SKM-1 treated with dmso at 0.1 percent for 144 hours (cell line): ENCODE measurements at regions not wholly inside any gene's neighbourhood (a gene's known extent, or its start where the extent isn't known, plus 50 kb on each side); places are given as distances from the start of the nearest gene placed in this dataset.
"Not testable (repeated sequence)": the region's sequence is repeated elsewhere in the genome, so short reads cannot be mapped to it uniquely, and the experiment has no call there.

Source experiments
- DNase-seq: peaks from one replicate; lab custom pipeline; 2025; ENCODE audit not compliant: unreplicated experiment; lab: John Stamatoyannopoulos, UW

GRCh38 chr13:88806438-88806837, 1135.3 kb downstream of the SLITRK5 start:
- no peak for DNase-seq

DNA sequence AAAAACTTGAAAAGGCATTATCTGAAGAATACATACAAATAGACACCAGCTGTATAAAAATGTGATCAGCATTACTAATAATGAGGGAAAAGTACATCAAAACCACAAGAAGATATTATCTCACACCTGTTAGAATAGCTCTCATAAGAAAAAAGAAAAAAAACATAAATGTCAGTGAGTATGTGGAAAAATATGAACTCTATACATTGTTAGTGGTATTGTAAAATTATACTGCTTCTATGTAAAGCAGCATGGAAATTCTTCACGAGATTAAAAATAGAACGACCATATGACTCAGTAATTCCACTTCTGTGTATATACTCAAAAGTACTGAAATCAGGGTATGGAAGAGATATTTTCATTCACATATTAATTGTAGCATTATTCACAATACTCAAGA, 1146.4 kb downstream of the SLITRK5 start:
- DNase-seq = no peak

GRCh38 chr13:88823114-88823513, 1151.9 kb downstream of the SLITRK5 start:
- no peak for DNase-seq

DNA sequence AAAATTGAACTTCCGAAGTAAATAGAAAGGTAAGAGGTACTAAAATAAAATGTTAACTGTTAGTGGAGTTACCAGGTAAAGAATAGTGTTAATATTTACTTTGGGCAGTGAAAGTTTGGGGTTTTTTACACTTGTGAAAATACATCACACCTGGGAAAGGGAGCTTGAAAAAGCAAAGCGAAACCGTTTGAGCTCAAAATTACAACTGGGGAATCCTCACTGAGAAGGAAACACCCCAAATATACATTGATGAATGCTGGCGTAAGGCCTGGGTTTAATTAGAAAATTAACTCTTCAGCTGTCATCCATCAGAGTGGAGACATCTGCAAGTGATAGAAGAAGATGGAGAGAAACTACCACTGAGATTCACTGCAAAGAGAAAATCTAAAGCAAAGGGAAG, 1153.0 kb downstream of the SLITRK5 start:
- DNase-seq = no peak

GRCh38 chr13:88840085-88840484, 1168.9 kb downstream of the SLITRK5 start:
- no peak for DNase-seq

DNA sequence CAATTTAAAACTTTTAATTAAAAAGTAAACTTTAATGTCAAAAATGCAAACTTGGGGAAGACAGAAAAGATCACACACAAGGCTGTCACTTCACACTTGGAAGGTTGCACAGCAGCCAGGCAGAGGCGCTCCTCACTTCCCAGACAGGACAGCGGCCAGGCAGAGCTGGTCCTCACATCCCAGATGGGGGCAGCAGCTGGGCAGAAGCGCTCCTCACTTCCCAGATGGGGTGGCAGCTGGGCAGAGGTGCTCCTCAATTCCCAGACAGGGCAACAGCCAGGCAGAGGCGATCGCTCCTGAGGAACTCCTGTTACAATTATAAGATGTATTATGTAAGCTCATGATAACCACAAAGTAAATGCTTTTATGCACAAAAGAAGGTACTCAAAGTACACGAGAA, 1181.1 kb downstream of the SLITRK5 start:
- DNase-seq = not testable (repeated sequence)

DNA sequence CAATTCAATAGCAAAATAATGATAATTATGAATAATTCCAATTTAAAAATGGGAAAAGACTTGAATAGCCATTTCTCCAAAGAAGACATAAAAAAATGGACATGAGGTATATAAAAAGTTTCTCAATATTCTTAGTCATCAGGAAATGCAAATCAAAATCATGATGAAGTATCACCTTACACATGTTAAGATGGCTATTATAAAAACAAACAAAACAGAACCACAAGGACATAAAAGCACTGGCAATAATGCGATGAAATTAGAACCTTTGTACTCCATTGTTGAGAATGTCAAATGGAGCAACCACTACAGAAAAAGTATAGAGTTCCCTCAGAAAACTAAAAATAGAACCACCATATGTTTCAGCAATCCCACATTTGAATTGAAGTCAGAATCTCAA, 1186.1 kb downstream of the SLITRK5 start:
- DNase-seq = no peak

- no peak for DNase-seq
These were observed 1191.0 kb downstream of the SLITRK5 start for GRCh38 chr13:88862095-88862620.

GRCh38 chr13:88863116-88863515, 1191.9 kb downstream of the SLITRK5 start:
- DNase-seq = no peak

DNA sequence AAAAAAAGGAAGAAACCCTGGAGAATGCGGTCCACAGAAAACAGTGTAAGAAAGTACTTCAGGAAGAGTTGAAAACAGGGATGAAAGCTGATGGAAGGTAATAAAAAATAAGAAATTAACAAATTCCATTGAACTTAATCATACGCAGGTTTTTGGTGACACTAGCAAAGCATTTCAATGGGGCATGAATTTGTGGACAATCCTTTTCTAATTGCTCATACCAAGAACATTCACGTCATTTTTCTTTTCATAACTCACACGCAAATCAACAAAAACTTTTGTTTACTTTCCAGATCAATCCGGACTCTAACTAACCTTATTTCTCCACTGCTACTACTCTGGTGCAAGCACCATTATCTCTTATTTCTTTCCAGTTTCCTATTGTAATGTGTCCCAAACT, 1195.0 kb downstream of the SLITRK5 start:
- no peak for DNase-seq

DNA sequence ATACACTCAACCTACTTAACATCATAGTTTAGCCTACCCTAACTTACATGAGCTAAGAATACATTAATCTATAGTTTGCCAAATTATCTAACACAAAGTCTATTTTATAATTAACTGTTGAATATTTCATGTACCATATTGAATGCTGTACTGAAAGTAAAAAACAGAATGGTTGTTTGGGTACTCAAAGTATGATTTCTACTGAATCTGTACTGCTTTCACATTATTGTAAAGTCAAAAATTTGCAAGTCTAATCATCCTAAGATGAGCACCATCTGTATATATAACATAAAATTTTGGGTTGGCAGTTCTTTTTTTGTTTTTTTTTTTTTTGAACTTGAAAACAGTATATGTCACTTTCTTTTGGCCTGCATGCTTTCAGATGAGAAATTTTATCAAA, 1212.6 kb downstream of the SLITRK5 start:
- no peak for DNase-seq

DNA sequence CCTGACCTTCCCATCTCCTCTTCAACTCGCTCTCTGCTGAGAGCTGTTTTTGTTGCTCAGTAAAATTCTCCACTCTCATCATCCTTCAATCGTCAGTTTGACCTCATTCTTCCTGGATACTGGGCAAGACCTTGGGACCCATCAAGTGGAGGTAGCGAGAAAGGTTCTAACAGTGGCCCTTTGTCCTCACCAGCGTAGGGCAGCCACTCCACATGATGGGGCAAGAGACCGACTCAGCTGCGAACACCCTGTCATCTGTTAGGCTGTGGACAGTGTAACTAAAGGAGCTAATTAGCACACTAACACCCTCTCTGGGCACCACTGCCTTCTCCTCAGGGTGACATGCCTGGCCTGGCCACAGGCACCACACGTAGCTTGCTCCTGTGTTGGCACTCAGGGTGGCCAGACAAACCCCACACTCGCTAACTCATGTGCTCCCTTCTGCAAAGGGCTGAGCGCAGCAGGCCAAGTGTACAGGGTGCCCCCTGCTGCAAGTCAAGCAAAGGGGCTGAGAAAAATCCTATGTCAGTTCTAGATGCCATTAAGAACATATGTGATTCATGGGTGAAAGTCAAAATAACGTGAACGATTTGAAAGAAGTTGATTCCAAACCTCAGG, 1216.0 kb downstream of the SLITRK5 start:
- no peak for DNase-seq

DNA sequence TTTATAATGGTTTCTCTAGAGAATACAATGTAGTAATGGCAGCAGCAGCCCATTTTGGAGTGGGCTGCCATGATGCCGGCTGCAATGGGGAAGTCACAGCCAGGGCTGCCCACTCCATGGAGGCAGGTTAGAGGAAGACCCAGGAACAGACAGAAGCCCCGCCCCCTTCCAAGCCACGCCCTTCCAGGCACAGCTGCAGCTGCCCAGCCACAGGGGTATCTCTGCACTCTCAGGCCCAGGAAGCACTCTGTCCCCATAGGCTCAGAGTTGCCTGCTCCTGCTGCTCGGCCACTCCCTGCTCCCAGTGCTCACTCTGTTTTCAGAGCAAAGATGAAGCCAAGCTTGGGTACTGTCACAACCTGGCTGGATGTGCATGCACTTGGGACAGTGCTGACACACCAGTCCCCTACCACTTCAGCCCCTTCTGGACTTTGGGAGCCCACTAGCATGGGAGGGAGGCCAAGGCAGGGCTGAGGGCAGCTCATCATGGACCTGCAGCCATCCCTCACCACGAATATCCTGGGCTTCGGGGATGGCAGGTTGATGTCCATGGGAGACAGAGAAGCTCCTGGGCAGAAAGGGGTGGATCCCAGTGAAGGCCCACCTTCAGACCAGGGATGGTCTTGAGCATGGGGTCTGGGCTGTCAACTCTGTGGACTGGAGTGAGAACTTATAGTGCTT, 1224.2 kb downstream of the SLITRK5 start:
- no peak for DNase-seq

DNA sequence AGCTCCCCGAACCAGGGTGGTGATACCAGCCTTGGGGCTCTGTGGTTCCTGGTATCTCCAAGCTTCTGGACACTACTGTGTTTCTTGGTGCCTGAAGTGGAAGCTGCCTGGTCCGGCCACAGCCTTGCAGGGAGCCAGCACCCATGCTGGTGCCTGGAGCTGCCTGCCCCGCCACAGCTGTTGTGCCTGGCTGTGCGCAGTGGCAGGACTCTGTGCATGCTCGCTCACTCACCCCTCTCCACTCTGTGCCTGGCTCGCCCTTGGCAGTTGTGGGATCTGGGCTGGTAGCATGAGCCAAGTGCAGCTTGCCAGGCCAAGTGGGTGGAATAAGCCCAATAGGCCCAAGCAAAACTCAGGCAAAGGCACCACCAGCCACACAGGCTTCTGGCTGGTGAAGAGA, 1225.3 kb downstream of the SLITRK5 start:
- DNase-seq = no peak

DNA sequence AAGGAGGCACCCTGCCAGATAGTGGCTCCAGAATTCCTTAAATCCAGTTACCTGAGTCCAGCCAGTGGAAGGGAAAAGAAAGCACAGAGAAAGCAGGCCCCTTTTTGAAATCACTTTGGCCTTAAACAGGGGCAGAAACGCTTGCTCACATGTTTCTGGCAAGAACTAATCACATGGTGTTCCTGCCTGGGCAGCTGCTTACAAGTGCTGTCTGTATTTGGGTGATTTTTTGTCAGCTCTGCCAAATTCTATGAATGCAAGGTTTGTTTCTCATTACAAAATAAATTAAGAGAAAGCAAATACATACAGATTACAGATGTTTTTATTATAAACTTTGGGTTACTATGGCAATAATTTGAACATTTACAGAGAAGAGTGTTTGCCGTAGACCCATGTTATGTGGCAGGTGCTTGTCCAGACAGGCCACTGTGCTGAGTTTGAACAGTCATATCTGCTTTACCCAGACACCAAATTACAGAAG, 1237.8 kb downstream of the SLITRK5 start:
- no peak for DNase-seq

DNA sequence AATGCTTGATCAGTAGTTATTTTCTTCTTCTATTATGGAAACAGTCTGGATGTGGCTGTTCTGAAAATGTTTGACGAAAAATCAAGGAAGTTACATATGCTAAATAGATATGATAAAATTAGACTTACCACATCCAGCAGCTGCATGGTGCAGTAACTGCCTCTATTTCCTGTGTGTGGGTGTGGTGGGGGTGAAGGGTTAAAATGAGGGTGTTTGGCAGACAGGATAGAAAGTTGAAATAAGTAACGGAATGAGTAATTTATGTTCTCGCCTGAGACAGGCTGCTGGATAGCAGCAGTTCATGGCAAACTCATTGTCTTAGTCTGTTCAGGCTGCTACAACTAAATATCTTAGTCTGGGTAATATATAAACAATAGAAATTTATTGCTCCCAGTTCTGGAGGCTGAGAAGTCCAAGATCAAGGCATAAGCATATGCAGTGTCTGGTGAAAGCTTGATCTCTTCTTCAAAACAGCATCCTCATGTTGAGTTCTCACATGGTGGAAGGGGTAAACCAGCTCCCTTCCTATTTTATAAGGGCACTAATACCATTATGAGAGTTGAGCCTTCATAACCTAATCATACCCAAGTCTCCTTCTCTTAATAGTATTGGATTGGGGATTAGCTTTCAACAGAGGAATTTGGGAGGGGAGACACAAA, 1248.9 kb downstream of the SLITRK5 start:
- no peak for DNase-seq

DNA sequence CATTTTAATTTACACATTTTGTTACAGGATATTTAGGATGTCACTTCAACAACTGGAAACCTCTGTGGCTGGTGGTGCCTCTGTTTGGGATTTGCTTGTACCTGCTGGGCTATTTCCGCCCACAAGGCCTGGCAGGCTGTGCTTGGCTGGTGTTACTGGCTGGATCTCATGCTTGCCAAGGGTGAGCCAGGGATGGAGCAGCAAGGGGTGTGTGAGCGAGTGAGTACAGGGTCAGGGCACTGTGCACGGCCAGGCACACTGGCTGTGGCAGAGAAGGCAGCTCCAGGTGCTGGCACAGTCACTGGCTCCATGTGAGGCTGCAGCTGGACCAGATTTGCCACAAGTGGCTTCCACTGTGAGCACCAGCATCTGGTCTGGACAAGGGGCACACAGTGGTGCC, 1254.8 kb downstream of the SLITRK5 start:
- no peak for DNase-seq

DNA sequence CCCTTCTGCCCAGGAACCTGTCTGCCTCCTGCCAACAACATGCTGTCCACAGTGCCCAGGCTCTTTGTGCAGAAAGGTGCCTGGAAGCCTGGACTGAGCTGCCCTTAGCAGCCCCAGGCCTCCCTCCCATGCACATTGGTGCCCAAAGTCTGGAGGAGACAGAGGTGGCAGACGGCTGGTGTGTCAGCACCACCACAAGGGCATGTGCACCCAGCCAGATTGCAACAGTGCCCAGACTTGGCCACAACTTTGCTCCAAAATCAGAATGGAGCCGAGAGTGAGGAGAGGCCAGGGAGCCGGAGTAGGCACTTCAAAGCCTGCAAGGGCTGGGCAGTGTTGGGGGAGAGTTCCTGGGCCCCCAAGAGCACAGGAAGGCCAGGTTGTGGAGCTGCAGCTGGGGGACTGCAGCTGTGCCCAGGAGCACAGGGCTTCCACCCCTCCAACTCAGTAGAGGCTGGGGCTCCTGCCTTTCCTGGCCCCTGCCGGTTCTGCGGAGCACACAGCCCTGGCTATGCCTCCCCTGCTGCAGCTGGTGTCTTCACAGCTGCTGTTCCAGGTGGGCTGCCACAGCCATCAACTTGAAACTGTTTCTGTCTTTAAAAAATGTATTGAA, 1255.8 kb downstream of the SLITRK5 start:
- no peak for DNase-seq

DNA sequence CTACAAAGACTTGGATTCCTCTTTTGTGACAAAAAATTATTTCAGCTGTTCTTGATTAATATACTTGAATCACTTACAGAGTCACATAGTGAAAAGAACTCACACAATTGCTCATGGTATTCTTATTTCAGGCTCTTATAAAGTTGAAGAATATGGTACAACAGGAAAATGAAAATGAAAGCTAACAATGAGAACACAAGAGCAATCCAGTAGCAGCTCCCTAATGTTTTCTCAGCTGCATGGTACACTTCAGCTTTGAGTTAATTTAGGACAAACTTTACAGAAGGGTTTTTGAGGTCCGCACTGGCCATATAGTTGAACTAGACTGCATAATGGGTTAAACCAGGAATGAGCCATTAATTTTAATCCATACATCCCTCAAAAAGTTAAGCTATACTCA, 1261.8 kb downstream of the SLITRK5 start:
- DNase-seq = no peak

DNA sequence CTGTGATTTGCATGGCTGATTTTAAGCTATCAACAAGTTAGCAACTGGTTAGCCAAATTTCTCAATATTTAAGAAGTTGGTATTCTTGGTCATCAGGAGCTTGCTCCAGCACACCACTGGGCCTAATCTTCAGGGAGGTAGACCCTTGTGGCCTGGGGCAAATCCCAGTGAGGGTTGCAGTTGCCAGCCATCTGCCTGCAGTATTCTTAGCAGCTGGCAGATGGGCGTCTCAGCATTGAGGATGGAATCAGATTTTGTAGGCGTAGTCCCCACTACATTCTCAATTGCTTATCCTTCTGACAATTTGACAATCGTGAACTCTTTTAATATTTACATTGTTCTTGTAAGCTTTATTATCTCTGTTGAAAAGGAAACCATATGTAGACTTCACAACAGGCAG, 1266.2 kb downstream of the SLITRK5 start:
- DNase-seq = no peak

GRCh38 chr13:88945793-88946192, 1274.6 kb downstream of the SLITRK5 start:
- no peak for DNase-seq

GRCh38 chr13:88948501-88948900, 1277.3 kb downstream of the SLITRK5 start:
- no peak for DNase-seq
